H1 (cell line): ENCODE measurements at regions not wholly inside any gene's neighbourhood (a gene's known extent, or its start where the extent isn't known, plus 50 kb on each side); places are given as distances from the start of the nearest gene placed in this dataset.

ENCODE experiments used
- CTCF ChIA-PET: fragments of 300-600 bp; sonication (Branson Sonifier 250); formaldehyde crosslinking; loops from one replicate; lab custom pipeline; 2021; ENCODE audit not compliant: partially characterized antibody; lab: Charles Lee
- POLR2A ChIA-PET: fragments of 300-600 bp; sonication (Branson Sonifier 250); formaldehyde crosslinking; loops from one replicate; lab custom pipeline; 2021; ENCODE audit warnings: inconsistent platforms; ENCODE audit not compliant: partially characterized antibody; lab: Charles Lee
- DNase-seq, 2 experiments: peaks; one replicate each; pipeline versions ENCODE4 v3.0.0 to v3.0.0-alpha.2; 2010 to 2022; ENCODE audit warnings: low spot score in 2 of 2, low read depth in 1 of 2, mixed read lengths in 1 of 2
- FAIRE-seq: peaks from 2 replicates; lab custom pipeline; 2011; peaks lifted over from hg19 to GRCh38; lab: Jason Lieb, UNC
- H2AFZ ChIP-seq: 2 replicates; pipeline ENCODE4 v1.8.1; 2012; ENCODE audit warnings: low read length, inconsistent platforms
- H2AK5ac ChIP-seq: 2 replicates; pipeline ENCODE4 v1.6.1; 2013; ENCODE audit warnings: low read depth, low read length
- H2BK120ac ChIP-seq: replicated peaks from 2 replicates; pipeline ENCODE3; 2013; ENCODE audit warnings: low read depth, low read length, inconsistent platforms
- H2BK12ac ChIP-seq: 2 replicates; pipeline ENCODE4 v1.6.1; 2013; ENCODE audit warnings: low read depth, low read length
- H2BK15ac ChIP-seq: 2 replicates; pipeline ENCODE4 v1.6.1; 2013; ENCODE audit warnings: low read length
- H2BK20ac ChIP-seq: 2 replicates; pipeline ENCODE4 v1.6.1; 2013; ENCODE audit warnings: low read length
- H2BK5ac ChIP-seq: 2 replicates; pipeline ENCODE4 v1.6.1; 2013; ENCODE audit warnings: low read depth, low read length
- H3K14ac ChIP-seq: 2 replicates; pipeline ENCODE4 v1.6.1; 2013; ENCODE audit warnings: inconsistent platforms; ENCODE audit not compliant: insufficient read length
- H3K18ac ChIP-seq: 2 replicates; pipeline ENCODE4 v1.6.1; 2013; ENCODE audit warnings: low read length; ENCODE audit errors: extremely low read depth
- H3K23ac ChIP-seq: 2 replicates; pipeline ENCODE4 v1.6.1; 2013; ENCODE audit warnings: inconsistent platforms; ENCODE audit not compliant: insufficient read length
- H3K23me2 ChIP-seq: 2 replicates; pipeline ENCODE4 v1.6.1; 2013; ENCODE audit warnings: low read depth, low read length
- H3K27ac ChIP-seq: 2 replicates; pipeline ENCODE4 v1.6.1; 2011; ENCODE audit warnings: low read depth, low read length, inconsistent platforms
- H3K27me3 ChIP-seq, 4 experiments: replicated peaks in 1 of 4; 1 replicate in 1 of 4; 2 replicates in 3 of 4; pipeline versions ENCODE4 v1.6.1 to v1.8.1; 2011 to 2013; ENCODE audit warnings: low read length in 3 of 4, mild to moderate bottlenecking in 3 of 4, inconsistent platforms in 2 of 4, mixed read lengths in 2 of 4, moderate library complexity in 1 of 4; ENCODE audit not compliant: control insufficient read depth in 3 of 4, insufficient read depth in 3 of 4; ENCODE audit errors: extremely low read depth in 1 of 4
- H3K36me3 ChIP-seq, 4 experiments: 2 replicates each; pipeline versions ENCODE4 v1.6.1 to v1.8.1; 2011 to 2013; ENCODE audit warnings: mild to moderate bottlenecking in 4 of 4, low read length in 3 of 4, moderate library complexity in 2 of 4, control low read depth in 1 of 4, inconsistent platforms in 1 of 4; ENCODE audit not compliant: insufficient read depth in 4 of 4, control insufficient read depth in 2 of 4
- H3K4ac ChIP-seq: replicated peaks from 2 replicates; pipeline ENCODE3; 2013; ENCODE audit warnings: low read length, low read depth, mixed read lengths, inconsistent platforms; ENCODE audit not compliant: insufficient read length
- H3K4me1 ChIP-seq, 4 experiments: replicated peaks in 1 of 4; 1 replicate in 1 of 4; 2 replicates in 3 of 4; pipeline versions ENCODE4 v1.6.1 to v1.8.1; 2011 to 2013; ENCODE audit warnings: low read length in 3 of 4, inconsistent platforms in 2 of 4, mixed read lengths in 1 of 4; ENCODE audit not compliant: insufficient read depth in 4 of 4, control insufficient read depth in 3 of 4
- H3K4me2 ChIP-seq, 2 experiments: 2 replicates each; pipeline versions ENCODE4 v1.6.1 to v1.8.1; 2011 to 2013; ENCODE audit warnings: low read depth in 2 of 2, low read length in 2 of 2, control low read depth in 1 of 2, inconsistent platforms in 1 of 2, mild to moderate bottlenecking in 1 of 2; ENCODE audit not compliant: insufficient read depth in 1 of 2
- H3K4me3 ChIP-seq, 4 experiments: fragments of 200-600, 300-600 bp in 1 of 4; sonication (generic), shearing (Covaris generic), sonication (Bioruptor Twin) in 1 of 4; 2 replicates each; pipeline versions ENCODE4 v1.5.1 to v1.8.1; 2011 to 2016; ENCODE audit warnings: low read length in 4 of 4, low read depth in 3 of 4, control low read depth in 2 of 4, inconsistent platforms in 2 of 4, mild to moderate bottlenecking in 2 of 4, mixed read lengths in 1 of 4, moderate library complexity in 1 of 4; ENCODE audit not compliant: insufficient read depth in 2 of 4; ENCODE audit errors: extremely low read depth in 1 of 4
- H3K56ac ChIP-seq: replicated peaks from 2 replicates; pipeline ENCODE3; 2013; ENCODE audit warnings: low read depth, mild to moderate bottlenecking, mixed read lengths, low read length, inconsistent platforms; ENCODE audit not compliant: insufficient read length
- H3K79me1 ChIP-seq: 2 replicates; pipeline ENCODE4 v1.6.1; 2013; ENCODE audit warnings: low read depth, low read length, control low read depth
- H3K79me2 ChIP-seq, 2 experiments: 2 replicates each; pipeline versions ENCODE4 v1.6.1 to v1.8.1; 2012 to 2013; ENCODE audit warnings: low read length in 2 of 2, mild to moderate bottlenecking in 2 of 2, inconsistent platforms in 1 of 2; ENCODE audit not compliant: insufficient read depth in 2 of 2, control insufficient read depth in 1 of 2
- H3K9ac ChIP-seq, 4 experiments: replicated peaks in 1 of 4; 1 replicate in 1 of 4; 2 replicates in 3 of 4; pipeline versions ENCODE4 v1.6.1 to v1.8.1; 2011 to 2013; ENCODE audit warnings: low read depth in 3 of 4, low read length in 3 of 4, control low read depth in 2 of 4, mild to moderate bottlenecking in 2 of 4, moderate library complexity in 2 of 4, inconsistent platforms in 1 of 4; ENCODE audit errors: extremely low read depth in 1 of 4
- H3K9me3 ChIP-seq, 2 experiments: 2 replicates each; pipeline versions ENCODE4 v1.6.1 to v1.8.1; 2012 to 2013; ENCODE audit warnings: mild to moderate bottlenecking in 2 of 2, moderate library complexity in 2 of 2, control low read depth in 1 of 2, inconsistent platforms in 1 of 2, low read depth in 1 of 2, low read length in 1 of 2, mixed read lengths in 1 of 2; ENCODE audit not compliant: insufficient read depth in 2 of 2
- H4K20me1 ChIP-seq, 2 experiments: replicated peaks in 1 of 2; 2 replicates each; pipeline versions ENCODE3 to v1.8.1; 2011 to 2013; ENCODE audit warnings: inconsistent platforms in 2 of 2, low read length in 2 of 2, mild to moderate bottlenecking in 1 of 2; ENCODE audit not compliant: insufficient read depth in 2 of 2, control insufficient read depth in 1 of 2
- H4K5ac ChIP-seq: 2 replicates; pipeline ENCODE4 v1.6.1; 2013; ENCODE audit warnings: low read length, low read depth, mixed read lengths, inconsistent platforms; ENCODE audit not compliant: insufficient read length
- H4K8ac ChIP-seq: 2 replicates; pipeline ENCODE4 v1.8.0; 2013; ENCODE audit warnings: mild to moderate bottlenecking, moderate library complexity, low read length, inconsistent platforms; ENCODE audit not compliant: insufficient read depth; ENCODE audit errors: extremely low read depth
- H4K91ac ChIP-seq: replicated peaks from 2 replicates; pipeline ENCODE3; 2013; ENCODE audit warnings: low read length, mixed read lengths, inconsistent platforms; ENCODE audit not compliant: insufficient read length
- BACH1 ChIP-seq: IDR thresholded peaks from 2 replicates; pipeline ENCODE4 v1.6.1; 2012; ENCODE audit warnings: low read length, improper control_type of control experiment
- BCL11A ChIP-seq, 2 experiments: IDR thresholded peaks; one replicate each; pipeline ENCODE4 v1.6.1; 2011; ENCODE audit warnings: low read depth in 2 of 2, low read length in 2 of 2, mild to moderate bottlenecking in 2 of 2
- BRCA1 ChIP-seq: IDR thresholded peaks from 2 replicates; pipeline ENCODE4 v1.6.1; 2012; ENCODE audit warnings: low read depth, low read length, improper control_type of control experiment
- CHD1 ChIP-seq: IDR thresholded peaks from 2 replicates; pipeline ENCODE4 v1.6.1; 2012; ENCODE audit warnings: low read depth, low read length, improper control_type of control experiment
- CREB1 ChIP-seq: IDR thresholded peaks from 2 replicates; pipeline ENCODE4 v1.6.1; 2012; ENCODE audit warnings: inconsistent platforms
- HDAC6 ChIP-seq: IDR thresholded peaks from one replicate; pipeline ENCODE4 v1.7.1; 2012; ENCODE audit warnings: low read depth, mild to moderate bottlenecking, inconsistent platforms, low read length, moderate library complexity
- JUN ChIP-seq: IDR thresholded peaks from 2 replicates; pipeline ENCODE4 v1.6.1; 2011; ENCODE audit warnings: low read depth, mild to moderate bottlenecking, improper control_type of control experiment, low read length
- RNF2 ChIP-seq: fragments of 200-900, 300-1000 bp; sonication (generic); IDR thresholded peaks from 2 replicates; pipeline ENCODE4 v1.7.1; 2016; ENCODE audit warnings: borderline replicate concordance, low read depth, mild to moderate bottlenecking, antibody characterized with exemption, low read length; ENCODE audit not compliant: poor library complexity, severe bottlenecking; ENCODE audit errors: missing control alignments
- SIN3A ChIP-seq, 2 experiments: IDR thresholded peaks in 1 of 2; conservative IDR thresholded peaks in 1 of 2; 2 replicates each; pipeline ENCODE4 v1.6.1; 2011 to 2012; ENCODE audit warnings: low read length in 2 of 2, improper control_type of control experiment in 1 of 2, low read depth in 1 of 2, mild to moderate bottlenecking in 1 of 2
- SRF ChIP-seq: IDR thresholded peaks from 2 replicates; pipeline ENCODE4 v1.6.1; 2011; ENCODE audit warnings: mild to moderate bottlenecking, low read depth, low read length, moderate library complexity
- WGBS, 2 experiments: shearing (Covaris generic) in 1 of 2; methylation state at CpG; one replicate each; pipeline versions ENCODE4 v1.1.6 to v1.1.7; 2013 to 2015; ENCODE audit warnings: low lambda C conversion rate in 2 of 2, mixed read lengths in 2 of 2, inconsistent platforms in 1 of 2, low coverage in 1 of 2, missing lambda C conversion rate in 1 of 2; ENCODE audit not compliant: insufficient replicate concordance in 2 of 2, insufficient coverage in 1 of 2, insufficient read length in 1 of 2; ENCODE audit errors: extremely low coverage in 1 of 2, missing lambda C conversion rate in 1 of 2; 5-methylcytosine and 5-hydroxymethylcytosine counted together

DNA sequence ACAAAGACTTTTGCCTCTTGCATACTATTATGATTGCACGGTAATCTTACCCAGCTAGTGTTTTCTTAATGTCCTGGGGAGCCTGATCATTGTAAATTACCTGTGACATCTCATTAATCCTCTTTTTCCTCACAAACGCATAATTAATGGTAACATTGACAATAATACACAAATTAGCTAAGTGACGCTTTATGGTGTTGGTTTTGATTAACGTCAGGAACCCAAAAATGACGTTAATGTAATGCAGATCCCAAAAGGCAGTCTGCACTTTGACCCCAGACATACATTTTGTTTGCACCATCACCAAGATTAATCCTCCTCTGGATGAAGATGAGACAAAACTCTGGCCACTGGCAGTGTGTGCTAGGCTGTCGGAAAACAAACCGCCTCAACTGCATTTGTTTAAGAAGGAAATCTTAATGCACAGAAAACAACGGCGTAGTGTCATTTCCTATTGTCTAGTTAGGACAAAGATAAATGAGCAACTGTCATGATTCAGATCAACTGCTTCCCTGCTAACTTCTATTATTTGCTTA is 83.9 kb upstream of the CDIN1 start:
- Histone ChIP-seq H3K9me3 (no peaks in the 10 kb centered on the region), H3K27me3 (no peaks in the 10 kb centered on the region), H3K9ac (no peak overlapping the region), H3K4me3 (no peak overlapping the region), H3K4me2 (no peak overlapping the region), H3K56ac (no peak overlapping the region), H2BK120ac (no peak overlapping the region), H2BK12ac (no peak overlapping the region), H2AK5ac (no peak overlapping the region), H2BK15ac (no peak overlapping the region), H3K14ac (no peak overlapping the region), H3K4ac (no peak overlapping the region), H2AFZ (no peak overlapping the region), H3K23me2 (no peaks in the 10 kb centered on the region), H3K79me2 (no peaks in the 10 kb centered on the region), H4K20me1 (no peaks in the 10 kb centered on the region), H2BK5ac (no peak overlapping the region), H3K36me3 (no peaks in the 10 kb centered on the region), H4K5ac (no peak overlapping the region), H3K79me1 (no peaks in the 10 kb centered on the region), H4K8ac (no peak overlapping the region), H3K27ac (no peak overlapping the region), H3K4me1 (no peaks in the 10 kb centered on the region), H4K91ac (no peak overlapping the region), H3K18ac (no peak overlapping the region), H2BK20ac (no peak overlapping the region), H3K23ac (no peak overlapping the region)
- no peak for FAIRE-seq
- ChIA-PET CTCF (no interaction called here), POLR2A (no interaction called here)
- DNase-seq = no peak
- 89% methylated on average over 9 of the region's 9 CpGs; no CpG with 5 or more reads in 1 of the 2 experiments for WGBS, 2 experiments
- TF ChIP-seq BACH1 (no peak), CREB1 (no peak), HDAC6 (no peak), CHD1 (no peak), JUN (no peak), BRCA1 (no peak), BCL11A (IDR thresholded peaks at IDR 0.05; ENCODE audit: low read depth in 2 of 2, low read length in 2 of 2) (no peak), RNF2 (no peak), SRF (no peak), SIN3A (conservative IDR thresholded peaks at IDR 0.05 in 1 of 2, IDR thresholded peaks at IDR 0.05 in 1 of 2; ENCODE audit: low read depth in 1 of 2, low read length in 2 of 2) (no peak)
